ENCODE measurements at regions not wholly inside any gene's neighbourhood (a gene's known extent, or its start where the extent isn't known, plus 50 kb on each side); places are given as distances from the start of the nearest gene placed in this dataset.

GRCh38 chr15:66932634-66933024 lies 132.8 kb upstream of the SMAD3 start:
- no peak for TF ChIP-seq CTCF (IDR thresholded peaks at IDR 0.05; ENCODE audit: insufficient read depth in 1 of 2, low read depth in 1 of 2, low read length in 1 of 2, severe bottlenecking in 1 of 2, unreplicated experiment in 1 of 2)
- H3K36me3 ChIP-seq (ENCODE audit: control insufficient read depth, insufficient read depth, low read length), result no peaks in the 10 kb centered on the region
- Mint-ChIP-seq H3K27me3 (ENCODE audit: insufficient read depth, unreplicated experiment) (no peaks in the 10 kb centered on the region), H3K4me3 (ENCODE audit: unreplicated experiment) (peak overlapping the region; percentile 55), H3K9me3 (ENCODE audit: unreplicated experiment) (peaks cover 27% of the 10 kb centered on the region), H3K36me3 (ENCODE audit: insufficient read depth, unreplicated experiment) (no peaks in the 10 kb centered on the region), H3K27ac (ENCODE audit: unreplicated experiment) (peak overlapping the region; percentile 77), H3K4me1 (ENCODE audit: low read depth, unreplicated experiment) (peaks cover 45% of the 10 kb centered on the region)
- no peak overlapping the region for H3K4me3 ChIP-seq (ENCODE audit: low read depth, low read length)
- POLR2A ChIA-PET, result no interaction called here
- DNase-seq, result peak in 1 of 2 experiments; percentile 27
- peaks cover 51% of the 10 kb centered on the region for H3K4me1 ChIP-seq
- intact Hi-C loops (cut with micrococcal nuclease; ENCODE audit: unreplicated experiment), result no loop called here
- no TSS peak for BruUV-seq (replicated peaks)
- H3K27me3 ChIP-seq (replicated peaks; ENCODE audit: control insufficient read depth, insufficient read depth, low read length), result no peaks in the 10 kb centered on the region
- H3K9me3 ChIP-seq, result peaks cover 14% of the 10 kb centered on the region
- CTCF ChIA-PET, result interaction anchor here (0.5 to 1.4 kb wide), 2 partner anchors 14 to 75 kb away, joined by 3 to 11 read pairs; no protein-coding TSS in a partner anchor

GRCh38 chr15:66933932-66934867 lies 131.2 kb upstream of the SMAD3 start:
- intact Hi-C loops (cut with micrococcal nuclease; ENCODE audit: unreplicated experiment), result no loop called here
- peak in 1 of 2 experiments; percentile 7 for DNase-seq
- no peaks in the 10 kb centered on the region for H3K27me3 ChIP-seq (replicated peaks; ENCODE audit: control insufficient read depth, insufficient read depth, low read length)
- peaks cover 14% of the 10 kb centered on the region for H3K9me3 ChIP-seq
- H3K4me1 ChIP-seq, result peaks cover 46% of the 10 kb centered on the region
- POLR2A ChIA-PET, result no interaction called here
- Mint-ChIP-seq H3K4me3 (ENCODE audit: unreplicated experiment) (no peak overlapping the region), H3K27me3 (ENCODE audit: insufficient read depth, unreplicated experiment) (no peaks in the 10 kb centered on the region), H3K4me1 (ENCODE audit: low read depth, unreplicated experiment) (peaks cover 30% of the 10 kb centered on the region), H3K27ac (ENCODE audit: unreplicated experiment) (no peak overlapping the region), H3K36me3 (ENCODE audit: insufficient read depth, unreplicated experiment) (no peaks in the 10 kb centered on the region), H3K9me3 (ENCODE audit: unreplicated experiment) (peaks cover 17% of the 10 kb centered on the region)
- BruUV-seq (replicated peaks), result no TSS peak
- CTCF ChIA-PET, result no interaction called here
- no peaks in the 10 kb centered on the region for H3K36me3 ChIP-seq (ENCODE audit: control insufficient read depth, insufficient read depth, low read length)
- no peak overlapping the region for H3K4me3 ChIP-seq (ENCODE audit: low read depth, low read length)
- no peak for TF ChIP-seq CTCF (IDR thresholded peaks at IDR 0.05; ENCODE audit: insufficient read depth in 1 of 2, low read depth in 1 of 2, low read length in 1 of 2, severe bottlenecking in 1 of 2, unreplicated experiment in 1 of 2)

- Mint-ChIP-seq H3K36me3 (ENCODE audit: insufficient read depth, unreplicated experiment) (no peaks in the 10 kb centered on the region), H3K27ac (ENCODE audit: unreplicated experiment) (no peak overlapping the region), H3K27me3 (ENCODE audit: insufficient read depth, unreplicated experiment) (no peaks in the 10 kb centered on the region), H3K4me1 (ENCODE audit: low read depth, unreplicated experiment) (peaks cover 28% of the 10 kb centered on the region), H3K9me3 (ENCODE audit: unreplicated experiment) (peaks cover 17% of the 10 kb centered on the region), H3K4me3 (ENCODE audit: unreplicated experiment) (no peak overlapping the region)
- no TSS peak for BruUV-seq (replicated peaks)
- H3K4me3 ChIP-seq (ENCODE audit: low read depth, low read length), result no peak overlapping the region
- DNase-seq, result peak in 1 of 2 experiments; percentile 14
- H3K27me3 ChIP-seq (replicated peaks; ENCODE audit: control insufficient read depth, insufficient read depth, low read length), result no peaks in the 10 kb centered on the region
- H3K4me1 ChIP-seq, result peaks cover 38% of the 10 kb centered on the region
- intact Hi-C loops (cut with micrococcal nuclease; ENCODE audit: unreplicated experiment), result no loop called here
- CTCF ChIA-PET, result no interaction called here
- H3K36me3 ChIP-seq (ENCODE audit: control insufficient read depth, insufficient read depth, low read length), result no peaks in the 10 kb centered on the region
- POLR2A ChIA-PET, result no interaction called here
- peaks cover 14% of the 10 kb centered on the region for H3K9me3 ChIP-seq
- no peak for TF ChIP-seq CTCF (IDR thresholded peaks at IDR 0.05; ENCODE audit: insufficient read depth in 1 of 2, low read depth in 1 of 2, low read length in 1 of 2, severe bottlenecking in 1 of 2, unreplicated experiment in 1 of 2)
Measured at GRCh38 chr15:66934868-66935520, 130.4 kb upstream of the SMAD3 start.

Data from Caco-2 (cell line).